Trophoblast cell (in vitro differentiated cells and primary cell): ENCODE measurements at regions not wholly inside any gene's neighbourhood (a gene's known extent, or its start where the extent isn't known, plus 50 kb on each side); places are given as distances from the start of the nearest gene placed in this dataset.
A peak's percentile ranks its signal among the peaks of the same experiment; 100 is the strongest.
"Not testable (repeated sequence)": the region's sequence is repeated elsewhere in the genome, so short reads cannot be mapped to it uniquely, and the experiment has no call there.

Experiments used
- DNase-seq, 2 donors: peaks; one replicate each; pipeline ENCODE4 v3.0.0-alpha.2; 2016
- H2AFZ ChIP-seq: 2 replicates; pipeline ENCODE4 v1.6.1; 2013; ENCODE audit warnings: low read length, moderate library complexity, mild to moderate bottlenecking; ENCODE audit not compliant: insufficient read depth, poor library complexity
- H2AK5ac ChIP-seq: 2 replicates; pipeline ENCODE4 v1.6.1; 2013; ENCODE audit warnings: mild to moderate bottlenecking, low read length
- H2BK120ac ChIP-seq: 2 replicates; pipeline ENCODE4 v1.6.1; 2013; ENCODE audit warnings: low read length, mild to moderate bottlenecking, moderate library complexity; ENCODE audit not compliant: insufficient read depth, poor library complexity
- H2BK12ac ChIP-seq: 2 replicates; pipeline ENCODE4 v1.6.1; 2013; ENCODE audit warnings: mild to moderate bottlenecking, low read length, moderate library complexity
- H2BK5ac ChIP-seq: 2 replicates; pipeline ENCODE4 v1.6.1; 2013; ENCODE audit warnings: low read length, low read depth, moderate library complexity, mild to moderate bottlenecking; ENCODE audit not compliant: poor library complexity
- H3K14ac ChIP-seq: 2 replicates; pipeline ENCODE4 v1.6.1; 2013; ENCODE audit warnings: mild to moderate bottlenecking, low read length
- H3K18ac ChIP-seq: 2 replicates; pipeline ENCODE4 v1.6.1; 2013; ENCODE audit warnings: mild to moderate bottlenecking, low read length
- H3K23ac ChIP-seq: 2 replicates; pipeline ENCODE4 v1.6.1; 2013; ENCODE audit warnings: low read length
- H3K27ac ChIP-seq: 2 replicates; pipeline ENCODE4 v1.5.1; 2013; ENCODE audit warnings: low read depth, mild to moderate bottlenecking, inconsistent platforms, low read length, moderate library complexity
- H3K27me3 ChIP-seq: 2 replicates; pipeline ENCODE4 v1.6.1; 2013; ENCODE audit warnings: inconsistent platforms, mild to moderate bottlenecking, low read length, moderate library complexity; ENCODE audit not compliant: insufficient read depth
- H3K36me3 ChIP-seq, 2 experiments: 1 replicate in 1 of 2; 2 replicates in 1 of 2; pipeline ENCODE4 v1.6.1; 2013; ENCODE audit warnings: low read length in 2 of 2, mild to moderate bottlenecking in 2 of 2, moderate library complexity in 1 of 2; ENCODE audit not compliant: insufficient read depth in 2 of 2, control insufficient read depth in 1 of 2
- H3K4ac ChIP-seq: 2 replicates; pipeline ENCODE4 v1.6.1; 2013; ENCODE audit warnings: low read depth, mild to moderate bottlenecking, low read length, moderate library complexity
- H3K4me1 ChIP-seq, 2 experiments: 1 replicate in 1 of 2; 2 replicates in 1 of 2; pipeline ENCODE4 v1.6.1; 2013; ENCODE audit warnings: low read length in 2 of 2, mild to moderate bottlenecking in 2 of 2, moderate library complexity in 1 of 2; ENCODE audit not compliant: insufficient read depth in 2 of 2, control insufficient read depth in 1 of 2
- H3K4me2 ChIP-seq: 2 replicates; pipeline ENCODE4 v1.6.1; 2013; ENCODE audit warnings: inconsistent platforms, mild to moderate bottlenecking, low read length, moderate library complexity
- H3K4me3 ChIP-seq: 2 replicates; pipeline ENCODE4 v1.5.1; 2013; ENCODE audit warnings: mild to moderate bottlenecking, low read depth, low read length, inconsistent platforms
- H3K79me1 ChIP-seq: one replicate; pipeline ENCODE4 v1.6.1; 2013; ENCODE audit warnings: low read length
- H3K79me2 ChIP-seq: 2 replicates; pipeline ENCODE4 v1.6.1; 2013; ENCODE audit warnings: low read length, mild to moderate bottlenecking; ENCODE audit not compliant: control insufficient read depth, insufficient read depth, poor library complexity
- H3K9ac ChIP-seq: 2 replicates; pipeline ENCODE4 v1.6.1; 2013; ENCODE audit warnings: mild to moderate bottlenecking, low read length
- H3K9me3 ChIP-seq: 2 replicates; pipeline ENCODE4 v1.6.1; 2013; ENCODE audit warnings: low read depth, mild to moderate bottlenecking, control low read depth, inconsistent platforms, low read length; ENCODE audit not compliant: insufficient read depth
- H4K12ac ChIP-seq: 2 replicates; pipeline ENCODE4 v1.6.1; 2013; ENCODE audit warnings: low read depth, mild to moderate bottlenecking, low read length, moderate library complexity
- H4K8ac ChIP-seq: 2 replicates; pipeline ENCODE4 v1.6.1; 2013; ENCODE audit warnings: low read depth, mild to moderate bottlenecking, low read length, moderate library complexity
- H4K91ac ChIP-seq: one replicate; pipeline ENCODE4 v1.6.1; 2013; ENCODE audit warnings: low read depth, mild to moderate bottlenecking, low read length, moderate library complexity
- WGBS: extraction: QIAGEN DNeasy Blood & Tissue Kit; methylation state at CpG from one replicate; pipeline ENCODE4 v1.1.7; 2013; ENCODE audit warnings: missing lambda C conversion rate; ENCODE audit not compliant: insufficient read length, insufficient coverage; ENCODE audit errors: extremely low coverage; 5-methylcytosine and 5-hydroxymethylcytosine counted together

- H2BK5ac ChIP-seq: no peak overlapping the region
- no peak overlapping the region for H3K27ac ChIP-seq
- no peak overlapping the region for H3K4me2 ChIP-seq
- DNase-seq: no peak
- no peak overlapping the region for H4K91ac ChIP-seq
- H2BK120ac ChIP-seq: no peak overlapping the region
- H3K4ac ChIP-seq: no peak overlapping the region
- no peak overlapping the region for H3K18ac ChIP-seq
- H3K4me1 ChIP-seq: no peaks in the 10 kb centered on the region
- no peaks in the 10 kb centered on the region for H3K9me3 ChIP-seq
- WGBS: no CpG with 5 or more reads among the region's 2 CpGs
- no peaks in the 10 kb centered on the region for H3K79me1 ChIP-seq
- no peaks in the 10 kb centered on the region for H3K27me3 ChIP-seq
- H2AK5ac ChIP-seq: no peak overlapping the region
- H4K8ac ChIP-seq: no peak overlapping the region
- no peak overlapping the region for H4K12ac ChIP-seq
- H3K79me2 ChIP-seq: no peaks in the 10 kb centered on the region
- H3K23ac ChIP-seq: no peak overlapping the region
- no peak overlapping the region for H3K9ac ChIP-seq
- H3K36me3 ChIP-seq: no peaks in the 10 kb centered on the region
- H2AFZ ChIP-seq: no peak overlapping the region
- H3K4me3 ChIP-seq: no peak overlapping the region
- no peak overlapping the region for H3K14ac ChIP-seq
- no peak overlapping the region for H2BK12ac ChIP-seq
Observed at GRCh38 chr2:208916881-208917280, 507.0 kb upstream of the MAP2 start.

- not testable (repeated sequence) for H3K27me3 ChIP-seq, H3K9me3 ChIP-seq, H2BK5ac ChIP-seq, H3K18ac ChIP-seq, H2BK120ac ChIP-seq, H3K23ac ChIP-seq, H2AK5ac ChIP-seq, H3K14ac ChIP-seq, H3K9ac ChIP-seq, H4K12ac ChIP-seq, H4K91ac ChIP-seq, H3K36me3 ChIP-seq, H3K4me1 ChIP-seq, H3K4ac ChIP-seq, H3K79me2 ChIP-seq, H3K79me1 ChIP-seq, DNase-seq, H2AFZ ChIP-seq, H3K4me2 ChIP-seq, H4K8ac ChIP-seq, H3K27ac ChIP-seq, H2BK12ac ChIP-seq, H3K4me3 ChIP-seq
- WGBS: no CpG with 5 or more reads among the region's 1 CpG
Observed at GRCh38 chr2:208921358-208921757, 502.5 kb upstream of the MAP2 start.

- no peak overlapping the region for H4K8ac ChIP-seq
- H2AFZ ChIP-seq: no peak overlapping the region
Observed at GRCh38 chr2:208927867-208928266, 496.0 kb upstream of the MAP2 start.

GRCh38 chr2:208929139-208929864 is 494.5 kb upstream of the MAP2 start:
- Histone ChIP-seq H3K23ac (no peak overlapping the region), H2AFZ (no peak overlapping the region), H3K14ac (no peak overlapping the region), H2BK5ac (no peak overlapping the region), H2BK12ac (no peak overlapping the region), H3K79me1 (no peaks in the 10 kb centered on the region), H3K9me3 (no peaks in the 10 kb centered on the region), H2AK5ac (no peak overlapping the region), H3K18ac (no peak overlapping the region), H4K91ac (no peak overlapping the region), H3K27me3 (no peaks in the 10 kb centered on the region), H3K4me2 (no peak overlapping the region), H4K12ac (no peak overlapping the region), H3K9ac (no peak overlapping the region), H3K4me1 (no peaks in the 10 kb centered on the region), H3K4ac (no peak overlapping the region), H3K27ac (no peak overlapping the region), H2BK120ac (no peak overlapping the region), H3K79me2 (no peaks in the 10 kb centered on the region), H4K8ac (no peak overlapping the region), H3K4me3 (no peak overlapping the region), H3K36me3 (no peaks in the 10 kb centered on the region)
- WGBS: no CpG with 5 or more reads among the region's 5 CpGs
- peak; percentile 27 to 78 for DNase-seq

More at GRCh38 chr2:208927867-208928266, 496.0 kb upstream of the MAP2 start:
- DNase-seq: no peak
- Histone ChIP-seq H2BK12ac (no peak overlapping the region), H3K27ac (no peak overlapping the region), H3K9me3 (no peaks in the 10 kb centered on the region), H4K91ac (no peak overlapping the region), H3K18ac (no peak overlapping the region), H3K14ac (no peak overlapping the region), H3K79me1 (no peaks in the 10 kb centered on the region), H3K9ac (no peak overlapping the region), H3K79me2 (no peaks in the 10 kb centered on the region), H3K4me2 (no peak overlapping the region), H2AK5ac (no peak overlapping the region), H2BK120ac (no peak overlapping the region), H3K4ac (no peak overlapping the region), H3K4me3 (no peak overlapping the region), H3K36me3 (no peaks in the 10 kb centered on the region), H2BK5ac (no peak overlapping the region), H3K23ac (no peak overlapping the region), H3K27me3 (no peaks in the 10 kb centered on the region), H3K4me1 (no peaks in the 10 kb centered on the region), H4K12ac (no peak overlapping the region)
